Activated T-cell treated with anti-CD3 and anti-CD28 coated beads for 1 hour (primary cell): ENCODE measurements at regions not wholly inside any gene's neighbourhood (a gene's known extent, or its start where the extent isn't known, plus 50 kb on each side); places are given as distances from the start of the nearest gene placed in this dataset.

Experiments used
- DNase-seq: peaks from one replicate; pipeline ENCODE4 v3.0.0-alpha.2; 2020; ENCODE audit warnings: low read depth

DNA sequence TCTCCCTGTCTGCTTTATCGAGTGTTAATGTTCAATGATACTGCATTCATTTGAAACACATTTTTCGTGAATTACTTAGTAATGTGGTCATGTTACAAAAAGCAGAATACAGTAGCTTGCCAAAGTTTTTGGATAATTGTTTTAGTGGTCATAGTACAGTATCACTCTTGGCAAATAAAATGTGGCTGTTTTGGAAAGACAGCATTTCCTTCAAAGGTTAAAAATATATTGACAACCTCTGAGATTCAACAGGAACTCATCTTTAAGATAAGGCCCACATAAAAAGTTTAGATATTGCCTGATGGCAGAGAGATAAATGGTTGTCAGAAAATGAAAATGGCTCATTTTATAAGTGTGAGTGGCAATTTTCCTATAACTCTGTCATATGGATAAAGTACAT lies 297.7 kb upstream of the MAN1A1 start:
- DNase-seq, result no peak

DNA sequence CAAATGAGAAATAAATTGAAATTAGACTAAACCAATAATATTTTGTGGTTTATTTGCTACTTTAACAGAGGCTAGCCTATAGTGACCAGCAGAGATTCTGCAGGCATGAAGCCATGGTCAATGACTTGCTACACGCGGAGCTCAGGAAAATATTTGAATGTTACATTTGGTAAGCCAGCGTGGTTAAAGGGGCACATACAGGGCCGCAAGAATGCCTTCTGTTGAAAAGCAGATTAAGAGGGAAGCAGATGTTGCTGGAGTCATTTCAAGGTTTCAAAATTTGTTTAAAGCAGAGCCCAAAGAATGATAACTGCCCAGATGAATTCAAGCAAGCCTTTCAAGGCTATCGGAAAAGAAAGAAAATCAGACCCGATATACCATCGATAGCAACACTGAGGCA lies 294.3 kb upstream of the MAN1A1 start:
- no peak for DNase-seq

DNA sequence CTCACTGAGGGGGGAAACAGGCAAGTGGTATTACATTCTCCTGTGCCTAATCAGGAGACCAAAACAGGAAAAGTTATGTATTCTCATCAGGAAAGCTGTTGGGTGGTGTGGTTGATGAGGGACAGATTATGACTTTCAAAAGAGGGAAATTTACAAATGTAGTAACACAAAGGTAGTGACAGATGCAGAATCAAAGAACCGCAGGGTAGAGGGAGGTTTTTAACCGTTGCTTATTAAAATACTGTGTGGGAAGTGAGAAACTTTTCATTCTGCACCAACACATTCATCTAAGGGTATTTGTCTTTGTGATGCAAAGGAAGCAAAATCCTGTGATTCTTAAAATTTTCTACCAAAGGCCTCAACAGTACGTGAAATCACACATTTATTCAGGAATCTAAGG lies 288.2 kb upstream of the MAN1A1 start:
- no peak for DNase-seq

DNA sequence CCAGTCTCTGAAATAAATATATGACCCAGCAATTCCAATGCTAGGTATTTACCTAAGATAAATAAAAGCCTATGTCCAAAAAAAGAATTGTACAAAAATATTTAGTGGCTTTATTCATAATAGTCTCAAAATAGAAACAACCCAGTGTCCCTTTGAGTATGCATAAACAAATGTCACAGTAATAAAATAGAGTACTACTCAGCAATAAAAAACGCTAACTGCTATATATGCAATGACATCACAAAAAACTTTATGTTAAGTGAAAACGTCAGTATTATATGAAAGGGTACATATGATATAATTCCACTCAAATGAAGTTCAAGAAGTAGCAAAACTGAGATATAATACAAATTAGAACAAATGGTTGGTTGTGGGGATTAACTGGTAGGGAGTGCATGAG lies 286.5 kb upstream of the MAN1A1 start:
- DNase-seq, result no peak

- no peak for DNase-seq
Measured at GRCh38 chr6:119633461-119633860, 283.9 kb upstream of the MAN1A1 start.

- no peak for DNase-seq
Measured at GRCh38 chr6:119630561-119631192, 281.1 kb upstream of the MAN1A1 start.

- no peak for DNase-seq
Measured at GRCh38 chr6:119628691-119629594, 279.4 kb upstream of the MAN1A1 start.

GRCh38 chr6:119627908-119628669 lies 278.5 kb upstream of the MAN1A1 start:
- DNase-seq, result no peak

GRCh38 chr6:119626884-119627619 lies 277.5 kb upstream of the MAN1A1 start:
- no peak for DNase-seq

GRCh38 chr6:119620846-119621555 lies 271.4 kb upstream of the MAN1A1 start:
- DNase-seq, result no peak

- no peak for DNase-seq
Measured at GRCh38 chr6:119614138-119614537, 264.6 kb upstream of the MAN1A1 start.

GRCh38 chr6:119612911-119613381 lies 263.4 kb upstream of the MAN1A1 start:
- no peak for DNase-seq

DNA sequence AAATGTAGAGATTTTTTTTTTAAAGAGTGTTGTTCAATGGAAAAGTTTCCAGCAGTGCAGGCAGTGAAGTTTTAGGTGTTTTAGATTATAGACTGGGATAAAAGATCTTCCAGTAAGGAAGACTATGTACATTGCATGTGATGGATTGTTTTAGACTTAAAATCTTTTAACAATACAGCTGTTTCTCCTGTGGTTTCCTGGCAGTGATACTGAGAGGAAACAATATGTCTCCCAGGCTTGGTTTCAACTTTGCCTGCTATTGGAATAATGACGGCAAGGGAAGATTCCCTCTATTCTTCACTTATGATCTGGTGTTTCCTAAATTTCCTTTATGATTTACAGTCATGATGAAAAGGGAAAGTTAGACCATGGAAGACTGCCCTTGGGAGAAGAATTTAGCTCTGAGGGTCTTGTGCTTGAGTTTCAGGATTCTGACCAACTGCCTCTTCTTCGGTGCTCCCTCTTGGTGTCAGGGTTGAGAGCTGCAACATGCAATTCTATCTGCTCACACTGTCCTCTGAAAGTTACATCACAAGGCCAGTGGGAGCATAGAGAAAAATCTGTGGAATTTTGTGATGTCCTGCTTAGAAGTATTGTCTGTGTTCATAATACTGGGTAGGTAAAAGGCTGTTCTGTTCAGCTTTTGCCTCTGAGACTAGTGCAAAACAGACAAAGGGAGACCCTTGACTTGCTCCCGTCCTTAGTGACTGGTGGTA lies 262.8 kb upstream of the MAN1A1 start:
- DNase-seq, result no peak

GRCh38 chr6:119610754-119611153 lies 261.2 kb upstream of the MAN1A1 start:
- no peak for DNase-seq

- no peak for DNase-seq
Measured at GRCh38 chr6:119610265-119610664, 260.7 kb upstream of the MAN1A1 start.

DNA sequence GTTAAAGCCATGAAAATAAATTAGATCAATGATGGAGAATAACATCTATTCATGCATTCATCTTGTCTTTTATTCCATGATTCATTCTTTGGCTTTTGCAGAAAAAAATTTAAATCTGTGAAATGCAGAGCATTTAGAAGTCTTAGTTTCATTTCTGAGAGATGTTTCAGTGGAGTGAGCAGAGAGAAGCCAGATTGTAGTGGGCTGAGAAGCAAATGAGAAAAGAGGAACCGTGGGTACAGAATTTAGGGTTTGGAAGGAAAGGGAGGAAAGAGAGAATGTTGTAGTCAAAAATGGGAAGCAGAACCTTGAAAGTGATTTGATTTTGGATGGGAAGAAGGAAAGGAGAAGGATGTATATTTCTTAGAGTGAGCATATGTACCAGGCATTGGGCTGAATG lies 260.3 kb upstream of the MAN1A1 start:
- no peak for DNase-seq

DNA sequence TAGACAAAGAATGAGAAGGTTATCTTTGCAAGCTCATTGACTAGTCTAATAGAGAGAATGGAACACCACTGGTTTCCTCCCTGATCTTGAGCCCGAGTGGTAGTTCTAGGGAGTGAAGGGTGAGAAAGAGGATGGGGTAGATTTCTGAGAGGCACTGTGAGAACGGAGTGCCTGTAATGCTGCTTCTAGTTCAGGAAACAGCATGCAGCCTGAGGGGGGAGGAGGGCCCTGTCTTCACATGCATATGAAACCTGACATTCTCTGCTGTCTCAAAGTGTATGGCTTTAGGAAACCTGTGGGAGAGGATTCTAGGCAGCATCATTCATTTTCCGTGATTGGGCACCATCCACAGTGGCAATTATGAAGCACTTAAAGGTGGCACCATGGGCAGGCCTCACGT lies 259.4 kb upstream of the MAN1A1 start:
- no peak for DNase-seq

- no peak for DNase-seq
Measured at GRCh38 chr6:119604124-119604523, 254.6 kb upstream of the MAN1A1 start.

DNA sequence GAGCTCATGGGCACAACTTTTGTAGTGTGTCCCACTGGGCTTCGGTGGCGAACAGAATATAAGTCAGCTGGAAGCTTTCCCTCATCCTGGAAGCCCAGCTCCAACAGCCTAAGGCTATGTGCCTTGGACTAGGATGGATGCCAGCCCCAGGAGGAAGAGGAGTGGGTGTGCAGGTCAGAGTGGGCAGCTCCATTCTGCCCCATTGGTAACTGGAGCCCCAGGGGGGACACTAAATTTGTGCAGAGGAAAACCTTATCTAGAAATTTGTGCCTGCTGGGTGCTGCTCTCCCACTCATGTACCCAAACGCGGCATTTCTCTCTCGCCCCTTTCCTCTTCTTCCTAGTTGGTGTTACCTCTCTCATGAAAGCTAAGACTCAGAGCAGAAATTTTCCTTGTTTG lies 253.9 kb upstream of the MAN1A1 start:
- no peak for DNase-seq
